ENCODE measurements at regions not wholly inside any gene's neighbourhood (a gene's known extent, or its start where the extent isn't known, plus 50 kb on each side); places are given as distances from the start of the nearest gene placed in this dataset.

GRCh38 chr6:11900662-11901598 lies 111.2 kb upstream of the HIVEP1 start:
- Histone ChIP-seq H3K9me3 (no peaks in the 10 kb centered on the region), H3K27me3 (no peaks in the 10 kb centered on the region), H3K4me1 (no peaks in the 10 kb centered on the region), H3K27ac (no peak overlapping the region), H3K4me3 (replicated peaks in 1 of 3) (no peak overlapping the region), H3K36me3 (no peaks in the 10 kb centered on the region)
- intact Hi-C loops (cut with DNase I): no loop called here
- DNase-seq: no peak
- TF ChIP-seq POLR2A (IDR thresholded peaks at IDR 0.05): no peak
- TF ChIP-seq, protein P1, sequence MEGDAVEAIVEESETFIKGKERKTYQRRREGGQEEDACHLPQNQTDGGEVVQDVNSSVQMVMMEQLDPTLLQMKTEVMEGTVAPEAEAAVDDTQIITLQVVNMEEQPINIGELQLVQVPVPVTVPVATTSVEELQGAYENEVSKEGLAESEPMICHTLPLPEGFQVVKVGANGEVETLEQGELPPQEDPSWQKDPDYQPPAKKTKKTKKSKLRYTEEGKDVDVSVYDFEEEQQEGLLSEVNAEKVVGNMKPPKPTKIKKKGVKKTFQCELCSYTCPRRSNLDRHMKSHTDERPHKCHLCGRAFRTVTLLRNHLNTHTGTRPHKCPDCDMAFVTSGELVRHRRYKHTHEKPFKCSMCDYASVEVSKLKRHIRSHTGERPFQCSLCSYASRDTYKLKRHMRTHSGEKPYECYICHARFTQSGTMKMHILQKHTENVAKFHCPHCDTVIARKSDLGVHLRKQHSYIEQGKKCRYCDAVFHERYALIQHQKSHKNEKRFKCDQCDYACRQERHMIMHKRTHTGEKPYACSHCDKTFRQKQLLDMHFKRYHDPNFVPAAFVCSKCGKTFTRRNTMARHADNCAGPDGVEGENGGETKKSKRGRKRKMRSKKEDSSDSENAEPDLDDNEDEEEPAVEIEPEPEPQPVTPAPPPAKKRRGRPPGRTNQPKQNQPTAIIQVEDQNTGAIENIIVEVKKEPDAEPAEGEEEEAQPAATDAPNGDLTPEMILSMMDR (IDR thresholded peaks at IDR 0.05): no peak
- 66 to 78% methylated on average over 14 of the region's 14 CpGs for whole genome bisulfite sequencing, 2 donors

DNA sequence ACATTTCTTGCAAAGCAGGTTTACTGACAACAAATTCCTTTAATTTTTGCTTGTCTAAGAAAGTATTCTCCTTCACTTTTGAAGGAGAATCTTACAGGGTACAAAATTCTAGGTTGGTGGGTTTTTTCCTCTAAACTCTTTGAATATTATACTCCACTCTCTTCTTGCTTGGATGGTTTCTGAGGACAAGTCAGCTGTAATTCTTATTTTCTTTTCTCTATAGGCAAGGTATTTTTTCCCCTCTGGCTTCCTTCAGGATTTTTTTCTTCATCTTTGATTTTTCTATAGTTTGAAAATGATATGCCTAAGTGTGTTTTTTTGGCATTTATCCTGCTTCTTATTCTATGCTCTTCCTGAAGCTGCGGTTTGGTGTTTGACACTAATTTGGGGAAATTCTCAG lies 112.5 kb upstream of the HIVEP1 start:
- no peak overlapping the region for H3K4me3 ChIP-seq (replicated peaks in 1 of 3)
- H3K27ac ChIP-seq: no peak overlapping the region
- TF ChIP-seq, protein P1 (IDR thresholded peaks at IDR 0.05): no peak
- no peak for TF ChIP-seq POLR2A (IDR thresholded peaks at IDR 0.05)
- no peaks in the 10 kb centered on the region for H3K4me1 ChIP-seq
- no peak for DNase-seq
- H3K36me3 ChIP-seq: no peaks in the 10 kb centered on the region
- 84 to 85% methylated on average over 1 of the region's 1 CpG for WGBS, 2 donors
- no peaks in the 10 kb centered on the region for H3K9me3 ChIP-seq
- no peaks in the 10 kb centered on the region for H3K27me3 ChIP-seq
- intact Hi-C loops (cut with DNase I): no loop called here

DNA sequence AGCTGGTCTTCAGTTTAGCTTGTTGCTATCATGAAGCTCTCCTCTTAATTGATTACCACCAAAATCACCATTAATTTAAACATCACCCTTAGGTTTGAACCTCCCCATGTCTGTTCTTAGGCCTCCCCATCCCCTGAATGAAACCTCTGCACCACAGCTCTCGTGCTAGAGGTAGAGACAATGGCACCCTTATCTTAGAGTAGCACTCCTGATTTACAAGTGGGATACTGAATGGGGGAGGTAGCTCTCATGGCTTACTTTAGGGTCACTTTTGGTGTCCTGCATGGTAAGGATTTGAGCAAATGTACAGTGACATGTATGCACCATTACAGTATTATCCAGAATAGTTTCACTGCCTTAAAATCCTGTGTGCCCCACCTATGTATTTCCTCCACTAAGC lies 115.6 kb upstream of the ADTRP start:
- intact Hi-C loops (cut with DNase I): no loop called here
- no peak overlapping the region for H3K27ac ChIP-seq
- DNase-seq: no peak

DNA sequence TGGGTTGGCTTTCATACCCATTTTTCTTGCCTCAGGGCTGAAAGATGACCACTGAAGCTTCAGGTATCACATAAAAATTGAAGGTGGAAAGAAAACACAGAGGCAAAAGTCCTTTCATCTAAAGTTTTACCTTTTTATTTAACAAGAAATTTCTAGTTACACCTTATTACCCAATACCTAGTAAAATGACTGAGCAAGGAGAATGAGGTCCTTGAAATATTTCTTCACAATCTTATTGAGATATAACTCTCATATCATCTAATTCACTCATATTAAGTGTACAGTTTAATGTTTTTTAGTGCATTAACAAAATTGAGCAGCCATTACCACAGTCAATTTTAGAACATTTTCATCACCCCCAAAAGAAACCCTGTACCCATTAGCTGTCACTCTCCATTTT lies 112.9 kb upstream of the ADTRP start:
- no peaks in the 10 kb centered on the region for H3K27me3 ChIP-seq
- intact Hi-C loops (cut with DNase I): no loop called here
- no peak overlapping the region for H3K4me3 ChIP-seq (replicated peaks in 1 of 3)
- TF ChIP-seq POLR2A (IDR thresholded peaks at IDR 0.05): no peak
- TF ChIP-seq, protein P1 (IDR thresholded peaks at IDR 0.05): no peak
- H3K4me1 ChIP-seq: no peaks in the 10 kb centered on the region
- H3K36me3 ChIP-seq: no peaks in the 10 kb centered on the region
- no peaks in the 10 kb centered on the region for H3K9me3 ChIP-seq
- no peak overlapping the region for H3K27ac ChIP-seq
- DNase-seq: no peak

More for the DNA sequence above, 115.6 kb upstream of the ADTRP start:
- H3K9me3 ChIP-seq: no peaks in the 10 kb centered on the region
- H3K27me3 ChIP-seq: no peaks in the 10 kb centered on the region
- no peak overlapping the region for H3K4me3 ChIP-seq (replicated peaks in 1 of 3)
- 92 to 95% methylated on average over 1 of the region's 1 CpG for WGBS, 2 donors
- no peaks in the 10 kb centered on the region for H3K4me1 ChIP-seq
- no peaks in the 10 kb centered on the region for H3K36me3 ChIP-seq
- TF ChIP-seq, protein P1 (IDR thresholded peaks at IDR 0.05): no peak
- no peak for TF ChIP-seq POLR2A (IDR thresholded peaks at IDR 0.05)

DNA sequence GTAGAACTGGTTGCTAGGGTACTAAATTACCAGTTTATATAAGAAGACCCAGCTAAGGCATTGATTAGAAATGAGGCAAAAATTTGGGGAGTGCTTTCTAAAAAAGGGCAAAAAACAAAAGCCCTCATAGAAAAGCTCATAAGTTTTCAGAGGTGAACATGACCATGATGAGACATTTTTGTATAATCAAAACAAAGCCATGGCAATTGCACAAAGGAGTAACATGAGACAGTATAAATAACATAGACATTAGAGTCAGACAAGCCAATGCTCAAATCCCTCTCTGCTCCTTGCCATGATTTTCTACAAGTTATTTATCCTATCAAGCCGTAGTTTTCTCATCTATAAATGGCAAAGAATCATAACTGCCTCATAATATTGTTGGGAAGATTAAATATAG lies 112.2 kb upstream of the ADTRP start:
- no peak overlapping the region for H3K4me3 ChIP-seq (replicated peaks in 1 of 3)
- TF ChIP-seq, protein P1 (IDR thresholded peaks at IDR 0.05): no peak
- TF ChIP-seq POLR2A (IDR thresholded peaks at IDR 0.05): no peak
- intact Hi-C loops (cut with DNase I): no loop called here
- H3K27me3 ChIP-seq: no peaks in the 10 kb centered on the region
- no peaks in the 10 kb centered on the region for H3K4me1 ChIP-seq
- no peak overlapping the region for H3K27ac ChIP-seq
- no peak for DNase-seq
- H3K36me3 ChIP-seq: no peaks in the 10 kb centered on the region
- 68 to 79% methylated on average over 1 of the region's 1 CpG for WGBS, 2 donors
- no peaks in the 10 kb centered on the region for H3K9me3 ChIP-seq

Measured in thyroid gland (tissue), 4 donors.